ENCODE measurements at regions not wholly inside any gene's neighbourhood (a gene's known extent, or its start where the extent isn't known, plus 50 kb on each side); places are given as distances from the start of the nearest gene placed in this dataset.

DNA sequence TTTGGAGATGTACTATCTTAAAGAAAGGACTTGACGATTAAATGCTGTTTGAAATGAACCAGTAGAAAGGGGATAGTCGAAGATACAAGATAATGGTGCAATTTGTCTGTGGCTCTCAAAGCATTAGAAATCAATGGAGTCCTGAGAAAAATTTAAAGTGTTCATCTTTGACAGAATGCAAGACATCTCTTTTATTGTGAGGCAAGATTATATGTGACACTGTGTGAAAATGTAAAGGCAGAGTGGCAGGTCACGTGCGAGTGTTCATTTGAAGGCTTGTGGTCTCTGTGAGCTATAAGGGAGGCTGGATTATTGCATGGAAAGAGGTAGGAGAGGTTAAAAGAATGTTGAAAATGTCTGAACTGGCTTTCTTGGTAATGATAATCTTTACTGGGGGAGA is 709.2 kb downstream of the DSC3 start:
- TF ChIP-seq, protein P1, sequence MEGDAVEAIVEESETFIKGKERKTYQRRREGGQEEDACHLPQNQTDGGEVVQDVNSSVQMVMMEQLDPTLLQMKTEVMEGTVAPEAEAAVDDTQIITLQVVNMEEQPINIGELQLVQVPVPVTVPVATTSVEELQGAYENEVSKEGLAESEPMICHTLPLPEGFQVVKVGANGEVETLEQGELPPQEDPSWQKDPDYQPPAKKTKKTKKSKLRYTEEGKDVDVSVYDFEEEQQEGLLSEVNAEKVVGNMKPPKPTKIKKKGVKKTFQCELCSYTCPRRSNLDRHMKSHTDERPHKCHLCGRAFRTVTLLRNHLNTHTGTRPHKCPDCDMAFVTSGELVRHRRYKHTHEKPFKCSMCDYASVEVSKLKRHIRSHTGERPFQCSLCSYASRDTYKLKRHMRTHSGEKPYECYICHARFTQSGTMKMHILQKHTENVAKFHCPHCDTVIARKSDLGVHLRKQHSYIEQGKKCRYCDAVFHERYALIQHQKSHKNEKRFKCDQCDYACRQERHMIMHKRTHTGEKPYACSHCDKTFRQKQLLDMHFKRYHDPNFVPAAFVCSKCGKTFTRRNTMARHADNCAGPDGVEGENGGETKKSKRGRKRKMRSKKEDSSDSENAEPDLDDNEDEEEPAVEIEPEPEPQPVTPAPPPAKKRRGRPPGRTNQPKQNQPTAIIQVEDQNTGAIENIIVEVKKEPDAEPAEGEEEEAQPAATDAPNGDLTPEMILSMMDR (optimal IDR thresholded peaks at IDR 0.05 in 1 of 3, IDR thresholded peaks at IDR 0.05 in 1 of 3, conservative IDR thresholded peaks at IDR 0.05 in 1 of 3; ENCODE audit: extremely low read depth in 1 of 3, insufficient read depth in 2 of 3, low read length in 3 of 3), result no peak
- no peak for TF ChIP-seq EZH2 (IDR thresholded peaks at IDR 0.05; ENCODE audit: low read length)

All from keratinocyte (primary cell).